ENCODE measurements at regions not wholly inside any gene's neighbourhood (a gene's known extent, or its start where the extent isn't known, plus 50 kb on each side); places are given as distances from the start of the nearest gene placed in this dataset.
"Not testable (repeated sequence)": the region's sequence is repeated elsewhere in the genome, so short reads cannot be mapped to it uniquely, and the experiment has no call there.

DNA sequence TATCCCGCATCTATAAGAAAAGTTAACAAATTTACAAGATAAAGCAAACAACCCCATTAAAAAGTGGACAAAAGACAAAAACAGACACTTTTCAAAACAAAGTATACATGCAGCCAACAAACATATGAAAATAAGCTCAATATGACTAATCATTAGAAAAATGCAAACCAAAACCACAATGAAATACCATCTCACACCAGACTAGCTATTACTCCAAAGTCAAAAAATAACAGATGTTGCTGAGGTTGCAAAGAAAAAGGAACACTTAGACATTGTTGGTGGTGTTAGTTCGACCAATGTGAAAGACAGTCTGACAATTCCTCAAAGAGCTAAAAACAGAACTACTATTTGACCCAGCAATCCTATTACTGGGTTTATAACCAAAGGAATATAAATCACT, 968.6 kb upstream of the USP15 start:
- Histone ChIP-seq H3K4me2 (ENCODE audit: low read depth, low read length, poor library complexity, severe bottlenecking) (no peak overlapping the region), H3F3A (ENCODE audit: insufficient read depth) (no peaks in the 10 kb centered on the region), H3K9me2 (replicated peaks; ENCODE audit: insufficient read depth, low read length) (no peaks in the 10 kb centered on the region), H3K9me3 (ENCODE audit: insufficient read depth, low read length) (no peaks in the 10 kb centered on the region), H3K79me2 (ENCODE audit: insufficient read depth, low read length) (no peaks in the 10 kb centered on the region), H3K36me3 (ENCODE audit: low read length) (no peaks in the 10 kb centered on the region), H3K27me3 (ENCODE audit: low read length) (no peaks in the 10 kb centered on the region), H4K20me1 (ENCODE audit: low read depth, low read length) (no peaks in the 10 kb centered on the region), H3K27ac (ENCODE audit: low read depth, low read length) (no peak overlapping the region), H3K4me3 (ENCODE audit: insufficient read depth, low read length, poor library complexity, severe bottlenecking) (no peak overlapping the region), H3K9ac (ENCODE audit: low read length) (no peak overlapping the region), H2AFZ (ENCODE audit: low read depth, low read length, severe bottlenecking) (no peak overlapping the region)
- no peak for TF ChIP-seq EZH2phosphoT487 (conservative IDR thresholded peaks at IDR 0.05; ENCODE audit: low read length)
- TF ChIP-seq CTCF (IDR thresholded peaks at IDR 0.05; ENCODE audit: insufficient read depth, low read length, poor library complexity, severe bottlenecking): no peak

DNA sequence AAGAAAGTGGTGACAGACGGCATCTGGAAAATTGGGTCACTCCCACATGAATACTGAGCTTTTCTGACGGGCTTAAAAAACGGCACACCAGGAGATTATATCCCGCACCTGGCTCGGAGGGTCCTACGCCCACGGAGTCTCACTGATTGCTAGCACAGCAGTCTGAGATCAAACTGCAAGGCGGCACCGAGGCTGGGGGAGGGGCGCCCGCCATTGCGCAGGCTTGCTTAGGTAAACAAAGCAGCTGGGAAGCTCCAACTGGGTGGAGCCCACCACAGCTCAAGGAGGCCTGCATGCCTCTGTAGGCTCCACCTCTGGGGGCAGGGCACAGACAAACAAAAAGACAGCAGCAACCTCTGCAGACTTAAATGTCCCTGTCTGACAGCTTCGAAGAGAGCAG, 966.2 kb upstream of the USP15 start:
- not testable (repeated sequence) for H3K4me3 ChIP-seq (ENCODE audit: insufficient read depth, low read length, poor library complexity, severe bottlenecking); H3K27ac ChIP-seq (ENCODE audit: low read depth, low read length); H3K9me2 ChIP-seq (replicated peaks; ENCODE audit: insufficient read depth, low read length); H3K27me3 ChIP-seq (ENCODE audit: low read length); H3K4me2 ChIP-seq (ENCODE audit: low read depth, low read length, poor library complexity, severe bottlenecking); H4K20me1 ChIP-seq (ENCODE audit: low read depth, low read length); H3K9ac ChIP-seq (ENCODE audit: low read length); H3K9me3 ChIP-seq (ENCODE audit: insufficient read depth, low read length); H2AFZ ChIP-seq (ENCODE audit: low read depth, low read length, severe bottlenecking); H3K36me3 ChIP-seq (ENCODE audit: low read length); H3K79me2 ChIP-seq (ENCODE audit: insufficient read depth, low read length); H3F3A ChIP-seq (ENCODE audit: insufficient read depth)

DNA sequence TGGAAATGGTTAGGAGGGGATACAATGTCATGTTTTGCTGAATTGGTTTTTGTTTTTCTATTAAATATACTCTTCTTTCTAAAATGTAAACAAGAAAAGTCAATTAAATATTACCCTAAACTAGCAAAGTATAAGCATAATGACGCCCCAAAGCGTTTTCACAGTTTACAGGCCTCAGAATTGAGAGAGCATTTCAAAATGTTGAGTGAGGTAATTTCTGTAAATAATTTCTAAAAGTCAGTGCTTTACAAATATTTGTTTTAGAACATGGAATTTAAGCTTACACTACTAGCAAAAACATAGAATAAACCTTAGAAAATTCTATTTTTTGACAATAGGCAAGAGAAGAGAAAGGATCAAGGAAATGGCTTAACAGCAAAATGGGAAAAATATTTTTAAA, 958.4 kb upstream of the USP15 start:
- Histone ChIP-seq H3K36me3 (ENCODE audit: low read length) (no peaks in the 10 kb centered on the region), H2AFZ (ENCODE audit: low read depth, low read length, severe bottlenecking) (no peak overlapping the region), H3K4me2 (ENCODE audit: low read depth, low read length, poor library complexity, severe bottlenecking) (no peak overlapping the region), H3K4me3 (ENCODE audit: insufficient read depth, low read length, poor library complexity, severe bottlenecking) (no peak overlapping the region), H4K20me1 (ENCODE audit: low read depth, low read length) (no peaks in the 10 kb centered on the region), H3K9me3 (ENCODE audit: insufficient read depth, low read length) (no peaks in the 10 kb centered on the region), H3K9ac (ENCODE audit: low read length) (no peak overlapping the region), H3K9me2 (replicated peaks; ENCODE audit: insufficient read depth, low read length) (no peaks in the 10 kb centered on the region), H3K27me3 (ENCODE audit: low read length) (no peaks in the 10 kb centered on the region), H3K27ac (ENCODE audit: low read depth, low read length) (no peak overlapping the region), H3K79me2 (ENCODE audit: insufficient read depth, low read length) (no peaks in the 10 kb centered on the region), H3F3A (ENCODE audit: insufficient read depth) (no peaks in the 10 kb centered on the region)
- TF ChIP-seq EZH2phosphoT487 (conservative IDR thresholded peaks at IDR 0.05; ENCODE audit: low read length) (no peak), CTCF (IDR thresholded peaks at IDR 0.05; ENCODE audit: insufficient read depth, low read length, poor library complexity, severe bottlenecking) (no peak)

- TF ChIP-seq EZH2phosphoT487 (conservative IDR thresholded peaks at IDR 0.05; ENCODE audit: low read length) (no peak), CTCF (IDR thresholded peaks at IDR 0.05; ENCODE audit: insufficient read depth, low read length, poor library complexity, severe bottlenecking) (no peak)
Measured at GRCh38 chr12:61302282-61302681, 957.9 kb upstream of the USP15 start.

More at GRCh38 chr12:61302282-61302681, 957.9 kb upstream of the USP15 start:
- Histone ChIP-seq H3F3A (ENCODE audit: insufficient read depth) (no peaks in the 10 kb centered on the region), H3K4me3 (ENCODE audit: insufficient read depth, low read length, poor library complexity, severe bottlenecking) (no peak overlapping the region), H3K27ac (ENCODE audit: low read depth, low read length) (no peak overlapping the region), H3K36me3 (ENCODE audit: low read length) (no peaks in the 10 kb centered on the region), H4K20me1 (ENCODE audit: low read depth, low read length) (no peaks in the 10 kb centered on the region), H3K4me2 (ENCODE audit: low read depth, low read length, poor library complexity, severe bottlenecking) (no peak overlapping the region), H3K9me2 (replicated peaks; ENCODE audit: insufficient read depth, low read length) (no peaks in the 10 kb centered on the region), H3K79me2 (ENCODE audit: insufficient read depth, low read length) (no peaks in the 10 kb centered on the region), H3K27me3 (ENCODE audit: low read length) (no peaks in the 10 kb centered on the region), H2AFZ (ENCODE audit: low read depth, low read length, severe bottlenecking) (no peak overlapping the region), H3K9me3 (ENCODE audit: insufficient read depth, low read length) (no peaks in the 10 kb centered on the region), H3K9ac (ENCODE audit: low read length) (no peak overlapping the region)
